Aorta (tissue), 5 donors: ENCODE measurements at regions not wholly inside any gene's neighbourhood (a gene's known extent, or its start where the extent isn't known, plus 50 kb on each side); places are given as distances from the start of the nearest gene placed in this dataset.

ENCODE experiments used
- ATAC-seq: fragments of 200-7000 bp; cut with Tn5 transposase; one replicate; pipeline ENCODE4 v1.9.1; 2022; ENCODE audit warnings: moderate library complexity; ENCODE audit not compliant: low FRiP score
- DNase-seq, 2 donors: peaks; one replicate each; pipeline ENCODE4 v3.0.0-alpha.2; 2020
- H3K27ac ChIP-seq, 2 donors: one replicate each; pipeline ENCODE4 v1.5.1; 2013; ENCODE audit warnings: low read length in 2 of 2, mild to moderate bottlenecking in 2 of 2, moderate library complexity in 2 of 2, control low read depth in 1 of 2, inconsistent platforms in 1 of 2, low read depth in 1 of 2
- H3K27me3 ChIP-seq, 2 donors: one replicate each; pipeline ENCODE4 v1.6.1; 2013; ENCODE audit warnings: control low read depth in 1 of 2, low read length in 1 of 2, mild to moderate bottlenecking in 1 of 2, moderate library complexity in 1 of 2; ENCODE audit not compliant: insufficient read depth in 2 of 2, control insufficient read depth in 1 of 2
- H3K36me3 ChIP-seq, 2 donors: one replicate each; pipeline ENCODE4 v1.6.1; 2013; ENCODE audit warnings: control low read depth in 1 of 2, low read length in 1 of 2, mild to moderate bottlenecking in 1 of 2; ENCODE audit not compliant: insufficient read depth in 2 of 2, control insufficient read depth in 1 of 2
- H3K4me1 ChIP-seq, 2 donors: one replicate each; pipeline ENCODE4 v1.6.1; 2013; ENCODE audit warnings: low read length in 2 of 2, control low read depth in 1 of 2, mild to moderate bottlenecking in 1 of 2, moderate library complexity in 1 of 2; ENCODE audit not compliant: insufficient read depth in 2 of 2, control insufficient read depth in 1 of 2
- H3K4me3 ChIP-seq, 2 donors: one replicate each; pipeline ENCODE4 v1.5.1; 2013; ENCODE audit warnings: low read length in 2 of 2, control low read depth in 1 of 2, mild to moderate bottlenecking in 1 of 2
- H3K9me3 ChIP-seq: one replicate; pipeline ENCODE4 v1.6.1; 2013; ENCODE audit warnings: mild to moderate bottlenecking, low read length; ENCODE audit not compliant: control insufficient read depth
- WGBS, 2 donors: extraction: QIAGEN DNeasy Blood & Tissue Kit; methylation state at CpG; one replicate each; pipeline ENCODE4 v1.1.7; 2013; 5-methylcytosine and 5-hydroxymethylcytosine counted together
- intact Hi-C, 2 donors: fragments of 100-400 bp; cut with DNase I; formaldehyde crosslinking; loops; one replicate each; pipeline versions ENCODE4 v1.14.2 to v1.15.0; 2022
- donor health status: healthy with polysubstance abuse.
- donor health status: Bipolar disorder and iron deficiency.
- donor health status: DM: no; HTN: no; CAD: no.
- donor health status: DM: no; HTN: no; CAD: no.
- donor health status: DM: yes; HTN: yes; CAD: no.

DNA sequence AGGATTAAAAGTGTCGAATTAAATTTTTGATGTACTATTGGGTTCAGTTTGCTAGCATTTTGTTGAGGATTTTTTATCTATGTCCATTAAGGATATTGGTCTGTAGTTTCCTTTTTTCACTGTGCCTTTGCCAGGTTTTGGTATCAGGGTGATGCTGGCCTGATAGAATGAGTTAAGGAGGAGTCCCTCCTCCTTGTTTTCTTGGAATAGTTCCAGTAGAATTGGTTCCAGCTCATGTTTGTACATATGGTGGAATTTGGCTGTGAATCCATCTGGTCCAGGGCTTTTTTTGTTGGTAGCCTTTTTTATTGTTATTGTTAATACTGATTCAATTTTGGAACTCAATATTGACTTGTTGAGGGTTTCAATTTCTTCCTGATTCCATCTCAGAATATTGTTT, 141.8 kb downstream of the SIM1 start:
- Histone ChIP-seq H3K4me3 (no peak overlapping the region), H3K27ac (no peak overlapping the region), H3K4me1 (no peaks in the 10 kb centered on the region), H3K9me3 (no peaks in the 10 kb centered on the region), H3K36me3 (no peaks in the 10 kb centered on the region), H3K27me3 (no peaks in the 10 kb centered on the region)
- DNase-seq (no peak), ATAC-seq (no peak)
- intact Hi-C loops, result no loop called here
- 93 to 100% methylated on average over 1 of the region's 1 CpG for WGBS, 2 donors

DNA sequence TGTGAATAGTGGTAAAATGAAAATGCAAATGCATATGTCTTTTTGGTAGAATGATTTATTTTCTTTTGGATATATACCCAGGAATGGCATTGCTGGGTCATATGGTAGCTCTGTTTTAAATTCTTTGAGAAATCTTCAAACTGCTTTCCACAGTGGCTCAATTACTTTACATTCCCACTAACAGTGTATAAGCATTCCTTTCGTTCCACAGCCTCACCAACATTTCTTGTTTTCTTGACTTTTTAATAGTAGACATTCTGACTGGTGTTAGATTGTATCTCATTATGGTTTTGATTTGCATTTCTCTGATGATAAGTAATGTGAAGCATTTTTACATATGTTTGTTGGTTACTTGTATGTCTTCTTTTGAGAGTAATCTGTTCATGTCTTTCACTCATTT, 144.0 kb downstream of the SIM1 start:
- 92 to 93% methylated on average over 1 of the region's 1 CpG for WGBS, 2 donors
- H3K27me3 ChIP-seq, result no peaks in the 10 kb centered on the region
- intact Hi-C loops, result no loop called here
- no peak overlapping the region for H3K27ac ChIP-seq
- H3K36me3 ChIP-seq, result no peaks in the 10 kb centered on the region
- ATAC-seq (no peak), DNase-seq (no peak)
- H3K9me3 ChIP-seq, result no peaks in the 10 kb centered on the region
- H3K4me1 ChIP-seq, result no peaks in the 10 kb centered on the region
- no peak overlapping the region for H3K4me3 ChIP-seq

DNA sequence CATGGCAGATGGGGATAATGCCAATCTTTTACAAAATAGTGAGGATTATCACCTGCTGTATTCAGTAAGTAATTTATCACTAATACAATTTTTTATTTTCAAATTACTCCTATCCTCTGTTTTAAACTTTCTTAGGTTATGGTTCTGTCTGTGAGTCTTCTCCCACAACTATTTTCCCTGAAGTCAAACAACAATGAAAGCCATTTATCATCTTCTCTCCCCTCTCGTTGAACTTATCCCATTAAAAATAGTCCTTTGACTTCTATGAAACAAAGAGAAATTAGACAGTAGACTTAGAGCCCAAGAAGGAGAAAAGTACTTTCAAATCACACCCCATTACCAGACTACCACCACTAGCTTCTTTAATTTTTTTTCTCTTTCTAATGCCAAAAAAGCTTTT, 147.7 kb downstream of the SIM1 start:
- H3K4me1 ChIP-seq, result no peaks in the 10 kb centered on the region
- no peak overlapping the region for H3K27ac ChIP-seq
- WGBS, 2 donors, result 21 to 22% methylated on average over 1 of the region's 1 CpG
- H3K4me3 ChIP-seq, result no peak overlapping the region
- H3K36me3 ChIP-seq, result no peaks in the 10 kb centered on the region
- DNase-seq (no peak), ATAC-seq (no peak)
- intact Hi-C loops, result no loop called here
- no peaks in the 10 kb centered on the region for H3K9me3 ChIP-seq
- H3K27me3 ChIP-seq, result no peaks in the 10 kb centered on the region

DNA sequence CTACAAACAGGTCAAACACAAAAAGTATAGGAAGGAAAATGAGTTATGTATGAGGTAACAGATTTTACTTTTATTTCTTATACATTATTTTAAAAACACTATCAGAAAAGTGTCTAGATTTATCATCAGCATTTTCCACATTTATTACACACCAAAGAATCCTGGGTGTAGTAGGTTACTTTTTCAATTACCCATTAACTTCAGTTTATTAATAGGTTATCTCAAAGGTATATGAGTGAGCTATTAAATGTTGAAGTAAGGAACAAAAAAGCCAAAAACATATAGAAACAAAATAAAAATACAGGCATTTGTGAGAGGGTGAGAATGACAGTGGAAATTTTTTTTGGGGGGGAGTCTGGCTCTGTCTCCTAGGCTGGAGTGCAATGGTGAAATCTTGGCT, 150.5 kb downstream of the SIM1 start:
- H3K9me3 ChIP-seq, result no peaks in the 10 kb centered on the region
- H3K27me3 ChIP-seq, result no peaks in the 10 kb centered on the region
- H3K4me1 ChIP-seq, result no peaks in the 10 kb centered on the region
- DNase-seq (no peak), ATAC-seq (no peak)
- intact Hi-C loops, result no loop called here
- no peak overlapping the region for H3K4me3 ChIP-seq
- H3K36me3 ChIP-seq, result no peaks in the 10 kb centered on the region
- H3K27ac ChIP-seq, result no peak overlapping the region

DNA sequence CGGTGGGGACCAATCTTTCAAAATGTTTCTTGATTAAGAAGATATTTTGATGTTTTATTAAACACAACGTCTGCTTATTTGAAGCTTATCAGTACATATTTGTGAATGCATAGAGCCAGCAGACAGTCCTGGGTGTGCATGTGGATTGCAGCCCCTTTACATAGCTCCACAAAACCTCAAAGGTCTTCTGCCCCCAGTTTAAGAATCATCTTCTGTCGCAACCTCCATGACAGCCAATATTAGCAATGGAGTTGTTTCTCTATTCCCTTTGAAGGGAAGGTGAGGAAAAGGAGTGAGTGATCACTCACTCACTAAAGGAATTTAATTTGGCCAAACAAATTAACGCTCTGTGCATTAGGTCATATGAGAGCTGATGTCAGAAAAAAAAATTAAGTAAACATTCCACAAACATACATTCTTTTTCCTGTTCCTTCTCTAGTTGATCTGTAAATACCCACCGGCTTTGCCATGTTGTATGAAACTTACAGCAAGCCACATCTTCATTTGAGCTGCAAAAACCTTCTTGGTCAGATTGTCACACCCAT, 152.9 kb downstream of the SIM1 start:
- Histone ChIP-seq H3K36me3 (no peaks in the 10 kb centered on the region), H3K27ac (no peak overlapping the region), H3K9me3 (no peaks in the 10 kb centered on the region), H3K4me3 (no peak overlapping the region), H3K27me3 (no peaks in the 10 kb centered on the region), H3K4me1 (no peaks in the 10 kb centered on the region)
- DNase-seq (no peak), ATAC-seq (no peak)
- 41 to 43% methylated on average over 5 of the region's 5 CpGs for WGBS, 2 donors
- intact Hi-C loops, result no loop called here

DNA sequence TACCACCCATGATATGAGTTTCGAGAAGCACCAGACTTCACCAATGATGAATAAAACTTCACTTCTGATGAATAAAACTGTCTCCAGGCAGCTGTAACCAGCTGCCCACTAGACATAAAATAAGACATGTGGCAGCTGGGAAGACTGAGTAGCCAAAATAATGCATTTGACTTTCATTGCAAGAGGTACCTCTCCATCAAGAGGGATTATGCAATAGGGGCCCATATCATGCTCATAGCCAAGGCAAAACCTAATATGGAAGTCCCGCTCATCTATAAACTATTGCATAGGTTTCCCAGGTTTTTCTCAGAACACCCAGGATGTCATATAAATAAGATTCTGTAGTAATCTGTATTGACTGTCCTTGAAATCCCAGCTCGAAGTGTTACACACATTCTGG, 155.5 kb downstream of the SIM1 start:
- ATAC-seq (no peak), DNase-seq (no peak)
- intact Hi-C loops, result no loop called here
- H3K9me3 ChIP-seq, result no peaks in the 10 kb centered on the region
- peaks cover 0 to 1% of the 10 kb centered on the region in 2 donors for H3K27me3 ChIP-seq
- H3K4me3 ChIP-seq, result no peak overlapping the region
- H3K36me3 ChIP-seq, result no peaks in the 10 kb centered on the region
- H3K4me1 ChIP-seq, result no peaks in the 10 kb centered on the region
- WGBS, 2 donors, result 94 to 99% methylated on average over 3 of the region's 3 CpGs
- no peak overlapping the region for H3K27ac ChIP-seq

DNA sequence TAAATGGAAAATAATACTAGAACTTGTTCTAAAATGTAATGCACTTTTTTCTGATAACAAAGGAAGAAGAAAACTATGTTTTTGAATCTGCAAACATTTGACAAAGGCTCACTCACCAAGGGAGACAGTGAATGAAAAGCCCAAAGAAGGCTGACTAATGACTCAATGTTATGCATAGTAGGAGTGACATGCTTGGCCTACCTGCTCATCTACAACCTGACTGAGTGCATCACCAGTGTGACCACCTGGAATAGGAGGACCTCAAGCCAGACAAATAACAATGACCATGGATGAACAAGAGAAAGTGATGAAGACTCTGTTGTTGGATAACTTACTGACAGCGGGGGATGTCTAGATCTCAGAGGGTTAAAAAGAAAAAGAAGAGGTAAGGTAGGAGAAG, 157.2 kb downstream of the SIM1 start:
- DNase-seq (no peak), ATAC-seq (no peak)
- H3K36me3 ChIP-seq, result no peaks in the 10 kb centered on the region
- no peaks in the 10 kb centered on the region for H3K4me1 ChIP-seq
- H3K27me3 ChIP-seq, result peaks cover 0 to 1% of the 10 kb centered on the region in 2 donors
- H3K27ac ChIP-seq, result no peak overlapping the region
- WGBS, 2 donors, result 94 to 100% methylated on average over 1 of the region's 1 CpG
- intact Hi-C loops, result no loop called here
- H3K9me3 ChIP-seq, result no peaks in the 10 kb centered on the region
- no peak overlapping the region for H3K4me3 ChIP-seq

DNA sequence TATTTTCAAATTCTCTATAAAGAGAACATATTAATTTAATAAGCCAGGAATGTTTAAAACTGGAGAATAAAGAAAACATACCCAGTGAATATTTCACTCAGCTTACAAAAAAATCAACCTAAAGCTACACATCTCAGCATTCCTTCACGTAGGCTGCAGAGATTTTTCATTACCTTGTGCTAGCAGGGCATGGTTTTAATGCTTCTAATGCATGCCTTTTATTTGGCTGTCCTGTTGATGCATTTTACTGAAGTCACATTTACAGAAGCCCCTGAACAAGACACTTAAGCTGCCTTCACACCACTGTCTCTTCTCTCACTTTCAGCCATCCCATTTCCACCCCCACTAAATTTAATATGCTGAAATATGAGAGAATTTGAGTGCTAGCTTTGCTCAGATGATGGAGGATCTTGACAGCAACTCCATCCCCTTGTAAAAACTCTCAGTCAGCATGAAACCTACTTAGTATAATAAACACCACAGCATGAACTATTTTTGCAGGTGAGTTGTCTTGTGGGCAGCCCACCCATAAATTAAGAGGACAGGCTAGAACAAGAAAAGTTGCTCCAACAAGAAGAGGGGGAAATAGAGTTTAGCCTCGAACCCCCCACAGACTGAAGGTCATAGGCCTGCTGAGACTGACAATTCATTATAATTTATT, 159.4 kb downstream of the SIM1 start:
- no peaks in the 10 kb centered on the region for H3K4me1 ChIP-seq
- no peak overlapping the region for H3K27ac ChIP-seq
- ATAC-seq (no peak), DNase-seq (no peak)
- no peak overlapping the region for H3K4me3 ChIP-seq
- no peaks in the 10 kb centered on the region for H3K36me3 ChIP-seq
- H3K9me3 ChIP-seq, result no peaks in the 10 kb centered on the region
- peaks cover 0 to 1% of the 10 kb centered on the region in 2 donors for H3K27me3 ChIP-seq
- 65 to 71% methylated on average over 2 of the region's 2 CpGs for WGBS, 2 donors
- intact Hi-C loops, result no loop called here

DNA sequence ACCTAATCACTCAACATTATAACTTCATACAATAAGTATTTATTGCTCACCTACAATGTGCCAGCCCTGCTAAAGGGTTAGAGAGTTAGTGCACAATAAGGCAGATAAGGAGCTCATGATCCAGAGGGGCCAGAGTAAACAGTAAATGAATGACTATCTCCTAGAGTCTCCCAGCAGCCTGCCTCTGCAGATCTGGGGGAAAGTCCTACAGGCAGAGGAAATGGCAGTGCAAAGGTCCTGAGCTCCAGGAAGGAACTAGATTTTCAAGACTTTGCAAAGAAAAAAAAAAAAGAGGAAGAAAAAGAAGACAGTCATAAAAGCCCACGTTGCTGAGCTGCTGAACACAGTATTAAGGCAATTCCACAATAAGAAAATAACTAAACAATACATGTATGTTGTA, 160.1 kb downstream of the SIM1 start:
- Histone ChIP-seq H3K27ac (no peak overlapping the region), H3K9me3 (no peaks in the 10 kb centered on the region), H3K4me1 (no peaks in the 10 kb centered on the region), H3K27me3 (peaks cover 0 to 1% of the 10 kb centered on the region in 2 donors), H3K36me3 (no peaks in the 10 kb centered on the region), H3K4me3 (no peak overlapping the region)
- DNase-seq (no peak), ATAC-seq (no peak)
- WGBS, 2 donors, result 27 to 44% methylated on average over 1 of the region's 1 CpG
- intact Hi-C loops, result loop anchor here in 1 of 2 donors (5.0 kb wide), 1 partner anchor 43 kb away; no protein-coding TSS in a partner anchor
